IMR-90 (cell line): ENCODE measurements at regions not wholly inside any gene's neighbourhood (a gene's known extent, or its start where the extent isn't known, plus 50 kb on each side); places are given as distances from the start of the nearest gene placed in this dataset.
A peak's percentile ranks its signal among the peaks of the same experiment; 100 is the strongest.

Source experiments
- ATAC-seq: fragments of 200-7000 bp; cut with Tn5 transposase; 2 replicates; pipeline ENCODE4 v1.9.1; 2020; ENCODE audit warnings: low read depth, mild to moderate bottlenecking, moderate library complexity
- BruUV-seq: library from RNA; stranded (reverse); fragments of 400-500 nt; replicated peaks from 2 replicates; lab custom pipeline; 2021; lab: Mats Ljungman, UMichigan
- CTCF ChIA-PET: fragments of 300-600 bp; formaldehyde crosslinking; extraction: SDS; loops from one replicate; lab custom pipeline; 2021; ENCODE audit warnings: antibody characterized with exemption; lab: Yijun Ruan, JAX
- POLR2A ChIA-PET: fragments of 300-600 bp; sonication (Branson Sonifier 250); formaldehyde crosslinking; loops from one replicate; lab custom pipeline; 2022; ENCODE audit warnings: antibody characterized with exemption; ENCODE audit not compliant: unreplicated experiment; lab: Charles Lee
- DNase-seq: peaks from one replicate; pipeline ENCODE4 v3.0.0; 2013
- H2AFZ ChIP-seq: replicated peaks from 2 replicates; pipeline ENCODE3; 2013; ENCODE audit warnings: low read length, mild to moderate bottlenecking; ENCODE audit not compliant: poor library complexity
- H2AK5ac ChIP-seq: 2 replicates; pipeline ENCODE4 v1.6.1; 2013; ENCODE audit warnings: low read depth, low read length, inconsistent platforms
- H2AK9ac ChIP-seq: replicated peaks from 2 replicates; pipeline ENCODE3; 2013; ENCODE audit warnings: mild to moderate bottlenecking, low read depth, low read length, moderate library complexity; ENCODE audit not compliant: poor library complexity
- H2BK120ac ChIP-seq: 2 replicates; pipeline ENCODE4 v1.6.1; 2013; ENCODE audit warnings: low read depth, low read length, inconsistent platforms
- H2BK15ac ChIP-seq: 3 replicates; pipeline ENCODE4 v1.6.1; 2013; ENCODE audit warnings: low read depth, low read length, inconsistent platforms
- H2BK20ac ChIP-seq: 2 replicates; pipeline ENCODE4 v1.6.1; 2013; ENCODE audit warnings: low read depth, mild to moderate bottlenecking, inconsistent platforms, low read length, moderate library complexity
- H2BK5ac ChIP-seq: 2 replicates; pipeline ENCODE4 v1.6.1; 2013; ENCODE audit warnings: mild to moderate bottlenecking, low read depth, low read length, inconsistent platforms; ENCODE audit not compliant: poor library complexity, severe bottlenecking
- H3K14ac ChIP-seq: replicated peaks from 2 replicates; pipeline ENCODE4 v1.6.1; 2013; ENCODE audit warnings: low read depth, low read length, inconsistent platforms
- H3K18ac ChIP-seq: 2 replicates; pipeline ENCODE4 v1.6.1; 2013; ENCODE audit warnings: low read depth, low read length, control low read depth
- H3K23ac ChIP-seq: 2 replicates; pipeline ENCODE4 v1.6.1; 2013; ENCODE audit warnings: low read depth, low read length, inconsistent platforms
- H3K27ac ChIP-seq: 2 replicates; pipeline ENCODE4 v1.5.1; 2013; ENCODE audit warnings: mild to moderate bottlenecking, control low read depth, low read length; ENCODE audit not compliant: insufficient read depth
- H3K27me3 ChIP-seq: 2 replicates; pipeline ENCODE4 v1.6.1; 2013; ENCODE audit warnings: low read length; ENCODE audit not compliant: control insufficient read depth, insufficient read depth
- H3K36me3 ChIP-seq: 2 replicates; pipeline ENCODE4 v1.6.1; 2013; ENCODE audit warnings: low read length, mixed read lengths; ENCODE audit not compliant: control insufficient read depth, insufficient read depth
- H3K4ac ChIP-seq: 2 replicates; pipeline ENCODE4 v1.6.1; 2013; ENCODE audit warnings: low read depth, low read length, inconsistent platforms
- H3K4me1 ChIP-seq: 2 replicates; pipeline ENCODE4 v1.6.1; 2013; ENCODE audit warnings: low read length, mixed read lengths; ENCODE audit not compliant: control insufficient read depth, insufficient read depth
- H3K4me2 ChIP-seq: 2 replicates; pipeline ENCODE4 v1.6.1; 2013; ENCODE audit warnings: low read depth, mild to moderate bottlenecking, control low read depth, low read length, moderate library complexity
- H3K4me3 ChIP-seq: 2 replicates; pipeline ENCODE4 v1.5.1; 2013; ENCODE audit warnings: low read depth, mild to moderate bottlenecking, control low read depth, low read length, moderate library complexity; ENCODE audit not compliant: insufficient read depth
- H3K56ac ChIP-seq: 2 replicates; pipeline ENCODE4 v1.6.1; 2013; ENCODE audit warnings: low read length, inconsistent platforms; ENCODE audit not compliant: insufficient read depth; ENCODE audit errors: extremely low read depth
- H3K79me1 ChIP-seq, 2 experiments: 2 replicates each; pipeline ENCODE4 v1.6.1; 2013; ENCODE audit warnings: low read length in 2 of 2, inconsistent platforms in 1 of 2, low read depth in 1 of 2
- H3K9ac ChIP-seq: 2 replicates; pipeline ENCODE4 v1.6.1; 2013; ENCODE audit warnings: low read depth, low read length, control low read depth
- H3K9me1 ChIP-seq: 2 replicates; pipeline ENCODE4 v1.6.1; 2013; ENCODE audit warnings: low read length, inconsistent platforms; ENCODE audit not compliant: insufficient read depth
- H3K9me3 ChIP-seq: 2 replicates; pipeline ENCODE4 v1.6.1; 2013; ENCODE audit warnings: low read length; ENCODE audit not compliant: control insufficient read depth, insufficient read depth
- H4K20me1 ChIP-seq: 2 replicates; pipeline ENCODE4 v1.6.1; 2013; ENCODE audit warnings: low read length, inconsistent platforms; ENCODE audit not compliant: insufficient read depth
- H4K5ac ChIP-seq: 2 replicates; pipeline ENCODE4 v1.6.1; 2013; ENCODE audit warnings: mild to moderate bottlenecking, low read depth, low read length, control low read depth
- H4K8ac ChIP-seq, 2 experiments: 2 replicates each; pipeline ENCODE4 v1.6.1; 2013; ENCODE audit warnings: low read depth in 2 of 2, low read length in 2 of 2, control low read depth in 1 of 2, inconsistent platforms in 1 of 2
- H4K91ac ChIP-seq: 2 replicates; pipeline ENCODE4 v1.6.1; 2013; ENCODE audit warnings: low read depth, low read length, inconsistent platforms; ENCODE audit not compliant: insufficient read depth
- FOS ChIP-seq: fragments of 150-350 bp; IDR thresholded peaks from 2 replicates; pipeline ENCODE4 v1.6.1; 2016; ENCODE audit warnings: low read depth, low read length
- MAFK ChIP-seq: IDR thresholded peaks from 2 replicates; pipeline ENCODE4 v1.6.1; 2012; ENCODE audit warnings: low read depth, low read length, improper control_type of control experiment
- MAZ ChIP-seq: IDR thresholded peaks from 2 replicates; pipeline ENCODE4 v1.6.1; 2012; ENCODE audit warnings: low read depth, mild to moderate bottlenecking, low read length, improper control_type of control experiment, moderate library complexity, borderline replicate concordance
- RAD21 ChIP-seq: IDR thresholded peaks from 2 replicates; pipeline ENCODE4 v1.6.1; 2012; ENCODE audit warnings: low read length, improper control_type of control experiment
- WGBS, 2 experiments: methylation state at CpG; one replicate each; pipeline versions ENCODE4 v1.1.5 to v1.1.7; 2013; ENCODE audit warnings: missing lambda C conversion rate in 2 of 2; ENCODE audit not compliant: insufficient read length in 1 of 2; ENCODE audit errors: extremely low coverage in 2 of 2; 5-methylcytosine and 5-hydroxymethylcytosine counted together
- dilution Hi-C: fragments of 300-500 bp; cut with HindIII; formaldehyde crosslinking; loops from one replicate; pipeline ENCODE4 v1.14.3; 2018; ENCODE audit warnings: low sequenced_read_pairs; ENCODE audit not compliant: unreplicated experiment
- in situ Hi-C: fragments of 300-500 bp; cut with MboI; formaldehyde crosslinking; loops from 3 replicates; pipeline ENCODE4 v1.14.3; 2019; ENCODE audit warnings: low sequenced_read_pairs, inconsistent platforms, mixed read lengths
- intact Hi-C: fragments of 100-400 bp; cut with micrococcal nuclease; formaldehyde crosslinking; loops from 2 replicates; pipeline ENCODE4 v1.10.0; 2022

DNA sequence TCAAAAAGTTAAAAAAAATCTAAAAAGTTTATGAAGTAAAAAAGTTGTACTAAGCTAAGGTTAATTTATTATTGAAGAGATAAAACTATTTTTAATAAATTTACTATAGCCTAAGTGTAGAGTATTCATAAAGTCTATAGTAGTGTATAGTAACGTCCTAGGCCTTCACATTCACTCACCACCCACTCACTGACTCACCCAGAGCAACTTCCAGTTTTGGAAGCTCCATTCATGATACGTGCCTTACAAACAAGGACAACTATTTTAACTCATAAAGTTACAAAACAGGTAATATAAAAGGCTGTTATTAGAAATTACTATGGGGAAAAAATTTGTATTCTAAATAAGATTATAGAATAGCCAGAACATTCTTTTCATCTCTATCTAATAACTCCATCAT is 158.9 kb upstream of the FN1 start:
- Histone ChIP-seq H3K27me3 (no peaks in the 10 kb centered on the region), H2BK120ac (0 out of 2 replicates have a peak overlapping the region, but pooled peaks have one; percentile 65), H2AFZ (no peak overlapping the region), H3K36me3 (no peaks in the 10 kb centered on the region), H2AK9ac (no peak overlapping the region), H4K20me1 (no peaks in the 10 kb centered on the region), H3K9ac (no peak overlapping the region), H2BK20ac (no peak overlapping the region), H3K4ac (no peak overlapping the region; the same call in 1 of the 2 replicates), H3K9me1 (no peaks in the 10 kb centered on the region), H3K79me1 (no peaks in the 10 kb centered on the region), H3K4me2 (no peak overlapping the region), H2AK5ac (no peak overlapping the region), H3K4me1 (peaks cover 5% of the 10 kb centered on the region), H2BK5ac (peak overlapping the region; percentile 92), H2BK15ac (peak overlapping the region; percentile 76; the same call in 1 of the 3 replicates), H3K18ac (peak overlapping the region; percentile 80; the same call in 1 of the 2 replicates), H3K23ac (no peak overlapping the region), H4K8ac (no peak overlapping the region), H4K91ac (no peak overlapping the region), H4K5ac (no peak overlapping the region), H3K9me3 (no peaks in the 10 kb centered on the region), H3K4me3 (no peak overlapping the region), H3K14ac (no peak overlapping the region), H3K27ac (no peak overlapping the region), H3K56ac (no peak overlapping the region)
- no CpG with 5 or more reads among the region's 2 CpGs for WGBS, 2 experiments
- TF ChIP-seq MAZ, result no peak
- TF ChIP-seq FOS, result 0 out of 2 replicates have a peak, but pooled peaks have one; percentile 33
- TF ChIP-seq RAD21, result no peak
- no peak for TF ChIP-seq MAFK
- intact Hi-C loops (loop anchor here (1.0 kb wide), 1 partner anchor 319 kb away; no protein-coding TSS in a partner anchor), in situ Hi-C loops (no loop called here), dilution Hi-C loops (no loop called here)
- CTCF ChIA-PET, result interaction anchor here (0.9 kb wide), 1 partner anchor 11 kb away, joined by 4 read pairs; no protein-coding TSS in a partner anchor
- no TSS peak for BruUV-seq
- DNase-seq (peak; percentile 79), ATAC-seq (peak; percentile 59)
- POLR2A ChIA-PET, result interaction anchor here (0.6 kb wide), 1 partner anchor 359 kb away, joined by 7 read pairs; no protein-coding TSS in a partner anchor
